ENCODE measurements at regions not wholly inside any gene's neighbourhood (a gene's known extent, or its start where the extent isn't known, plus 50 kb on each side); places are given as distances from the start of the nearest gene placed in this dataset.

DNA sequence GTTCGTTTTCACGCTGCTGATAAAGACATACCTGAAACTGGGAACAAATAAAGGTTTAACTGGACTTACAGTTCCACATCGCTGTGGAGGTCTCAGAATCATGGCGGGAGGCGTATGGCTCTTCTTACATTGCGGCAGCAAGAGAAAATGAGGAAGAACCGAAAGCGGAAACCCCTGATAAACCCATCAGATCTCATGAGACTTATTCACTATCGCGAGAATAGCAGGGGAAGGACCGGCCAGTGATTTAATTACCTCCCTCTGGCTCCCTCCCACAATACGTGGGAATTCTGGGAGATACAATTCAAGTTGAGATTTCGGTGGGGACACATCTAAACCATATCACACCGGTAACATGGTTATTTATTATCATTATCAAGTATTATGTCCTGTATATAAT lies 2204.5 kb downstream of the ARAP2 start:
- no peak overlapping the region for H2BK5ac ChIP-seq (ENCODE audit: low read depth, low read length)
- H4K20me1 ChIP-seq (replicated peaks in 1 of 2; ENCODE audit: control insufficient read depth in 1 of 2, insufficient read depth in 2 of 2, low read length in 2 of 2), result no peaks in the 10 kb centered on the region
- DNase-seq (ENCODE audit: low read depth in 1 of 2, low spot score in 2 of 2), result no peak
- no peak overlapping the region for H2BK12ac ChIP-seq (ENCODE audit: low read depth, low read length)
- ChIA-PET CTCF (ENCODE audit: partially characterized antibody) (no interaction called here), POLR2A (ENCODE audit: partially characterized antibody) (no interaction called here)
- H3K18ac ChIP-seq (ENCODE audit: extremely low read depth, low read length), result no peak overlapping the region
- FAIRE-seq, result no peak
- H3K79me2 ChIP-seq (ENCODE audit: control insufficient read depth in 1 of 2, insufficient read depth in 2 of 2, low read length in 2 of 2), result no peaks in the 10 kb centered on the region
- H4K91ac ChIP-seq (replicated peaks; ENCODE audit: insufficient read length, low read length), result no peak overlapping the region
- no peak overlapping the region for H3K14ac ChIP-seq (ENCODE audit: insufficient read length)
- H3K4me2 ChIP-seq (ENCODE audit: insufficient read depth in 1 of 2, low read depth in 2 of 2, low read length in 2 of 2), result no peak overlapping the region
- no peak overlapping the region; the same call in 1 of the 2 replicates for H2AFZ ChIP-seq (ENCODE audit: low read length)
- H3K27me3 ChIP-seq (replicated peaks in 1 of 4; ENCODE audit: control insufficient read depth in 3 of 4, extremely low read depth in 1 of 4, insufficient read depth in 3 of 4, low read length in 3 of 4), result no peaks in the 10 kb centered on the region
- H2BK20ac ChIP-seq (ENCODE audit: low read length), result no peak overlapping the region
- no peak overlapping the region for H4K8ac ChIP-seq (ENCODE audit: extremely low read depth, insufficient read depth, low read length)
- no peaks in the 10 kb centered on the region for H3K23me2 ChIP-seq (ENCODE audit: low read depth, low read length)
- WGBS, 2 experiments (ENCODE audit: extremely low coverage in 1 of 2, insufficient coverage in 1 of 2, insufficient read length in 1 of 2, insufficient replicate concordance in 2 of 2, low coverage in 1 of 2, low lambda C conversion rate in 2 of 2, missing lambda C conversion rate in 1 of 2), result 97% methylated on average over 14 of the region's 14 CpGs; no CpG with 5 or more reads in 1 of the 2 experiments
- no peak overlapping the region for H3K4ac ChIP-seq (replicated peaks; ENCODE audit: insufficient read length, low read depth, low read length)
- no peak overlapping the region for H2BK120ac ChIP-seq (replicated peaks; ENCODE audit: low read depth, low read length)
- H3K23ac ChIP-seq (ENCODE audit: insufficient read length), result no peak overlapping the region
- no peaks in the 10 kb centered on the region for H3K79me1 ChIP-seq (ENCODE audit: low read depth, low read length)
- no peak overlapping the region for H2BK15ac ChIP-seq (ENCODE audit: low read length)
- no peaks in the 10 kb centered on the region for H3K36me3 ChIP-seq (ENCODE audit: control insufficient read depth in 2 of 4, insufficient read depth in 4 of 4, low read length in 3 of 4)
- no peak overlapping the region for H4K5ac ChIP-seq (ENCODE audit: insufficient read length, low read depth, low read length)
- H2AK5ac ChIP-seq (ENCODE audit: low read depth, low read length), result no peak overlapping the region
- H3K4me1 ChIP-seq (replicated peaks in 1 of 4; ENCODE audit: control insufficient read depth in 3 of 4, insufficient read depth in 4 of 4, low read length in 3 of 4), result no peaks in the 10 kb centered on the region
- H3K9me3 ChIP-seq (ENCODE audit: insufficient read depth in 2 of 2, low read depth in 1 of 2, low read length in 1 of 2), result no peaks in the 10 kb centered on the region
- no peak overlapping the region for H3K56ac ChIP-seq (replicated peaks; ENCODE audit: insufficient read length, low read depth, low read length)
- H3K27ac ChIP-seq (ENCODE audit: low read depth, low read length), result no peak overlapping the region
- no peak overlapping the region for H3K9ac ChIP-seq (replicated peaks in 1 of 4; ENCODE audit: extremely low read depth in 1 of 4, low read depth in 3 of 4, low read length in 3 of 4)
- no peak overlapping the region for H3K4me3 ChIP-seq (ENCODE audit: extremely low read depth in 1 of 4, insufficient read depth in 2 of 4, low read depth in 3 of 4, low read length in 4 of 4)
- TF ChIP-seq, protein P1, sequence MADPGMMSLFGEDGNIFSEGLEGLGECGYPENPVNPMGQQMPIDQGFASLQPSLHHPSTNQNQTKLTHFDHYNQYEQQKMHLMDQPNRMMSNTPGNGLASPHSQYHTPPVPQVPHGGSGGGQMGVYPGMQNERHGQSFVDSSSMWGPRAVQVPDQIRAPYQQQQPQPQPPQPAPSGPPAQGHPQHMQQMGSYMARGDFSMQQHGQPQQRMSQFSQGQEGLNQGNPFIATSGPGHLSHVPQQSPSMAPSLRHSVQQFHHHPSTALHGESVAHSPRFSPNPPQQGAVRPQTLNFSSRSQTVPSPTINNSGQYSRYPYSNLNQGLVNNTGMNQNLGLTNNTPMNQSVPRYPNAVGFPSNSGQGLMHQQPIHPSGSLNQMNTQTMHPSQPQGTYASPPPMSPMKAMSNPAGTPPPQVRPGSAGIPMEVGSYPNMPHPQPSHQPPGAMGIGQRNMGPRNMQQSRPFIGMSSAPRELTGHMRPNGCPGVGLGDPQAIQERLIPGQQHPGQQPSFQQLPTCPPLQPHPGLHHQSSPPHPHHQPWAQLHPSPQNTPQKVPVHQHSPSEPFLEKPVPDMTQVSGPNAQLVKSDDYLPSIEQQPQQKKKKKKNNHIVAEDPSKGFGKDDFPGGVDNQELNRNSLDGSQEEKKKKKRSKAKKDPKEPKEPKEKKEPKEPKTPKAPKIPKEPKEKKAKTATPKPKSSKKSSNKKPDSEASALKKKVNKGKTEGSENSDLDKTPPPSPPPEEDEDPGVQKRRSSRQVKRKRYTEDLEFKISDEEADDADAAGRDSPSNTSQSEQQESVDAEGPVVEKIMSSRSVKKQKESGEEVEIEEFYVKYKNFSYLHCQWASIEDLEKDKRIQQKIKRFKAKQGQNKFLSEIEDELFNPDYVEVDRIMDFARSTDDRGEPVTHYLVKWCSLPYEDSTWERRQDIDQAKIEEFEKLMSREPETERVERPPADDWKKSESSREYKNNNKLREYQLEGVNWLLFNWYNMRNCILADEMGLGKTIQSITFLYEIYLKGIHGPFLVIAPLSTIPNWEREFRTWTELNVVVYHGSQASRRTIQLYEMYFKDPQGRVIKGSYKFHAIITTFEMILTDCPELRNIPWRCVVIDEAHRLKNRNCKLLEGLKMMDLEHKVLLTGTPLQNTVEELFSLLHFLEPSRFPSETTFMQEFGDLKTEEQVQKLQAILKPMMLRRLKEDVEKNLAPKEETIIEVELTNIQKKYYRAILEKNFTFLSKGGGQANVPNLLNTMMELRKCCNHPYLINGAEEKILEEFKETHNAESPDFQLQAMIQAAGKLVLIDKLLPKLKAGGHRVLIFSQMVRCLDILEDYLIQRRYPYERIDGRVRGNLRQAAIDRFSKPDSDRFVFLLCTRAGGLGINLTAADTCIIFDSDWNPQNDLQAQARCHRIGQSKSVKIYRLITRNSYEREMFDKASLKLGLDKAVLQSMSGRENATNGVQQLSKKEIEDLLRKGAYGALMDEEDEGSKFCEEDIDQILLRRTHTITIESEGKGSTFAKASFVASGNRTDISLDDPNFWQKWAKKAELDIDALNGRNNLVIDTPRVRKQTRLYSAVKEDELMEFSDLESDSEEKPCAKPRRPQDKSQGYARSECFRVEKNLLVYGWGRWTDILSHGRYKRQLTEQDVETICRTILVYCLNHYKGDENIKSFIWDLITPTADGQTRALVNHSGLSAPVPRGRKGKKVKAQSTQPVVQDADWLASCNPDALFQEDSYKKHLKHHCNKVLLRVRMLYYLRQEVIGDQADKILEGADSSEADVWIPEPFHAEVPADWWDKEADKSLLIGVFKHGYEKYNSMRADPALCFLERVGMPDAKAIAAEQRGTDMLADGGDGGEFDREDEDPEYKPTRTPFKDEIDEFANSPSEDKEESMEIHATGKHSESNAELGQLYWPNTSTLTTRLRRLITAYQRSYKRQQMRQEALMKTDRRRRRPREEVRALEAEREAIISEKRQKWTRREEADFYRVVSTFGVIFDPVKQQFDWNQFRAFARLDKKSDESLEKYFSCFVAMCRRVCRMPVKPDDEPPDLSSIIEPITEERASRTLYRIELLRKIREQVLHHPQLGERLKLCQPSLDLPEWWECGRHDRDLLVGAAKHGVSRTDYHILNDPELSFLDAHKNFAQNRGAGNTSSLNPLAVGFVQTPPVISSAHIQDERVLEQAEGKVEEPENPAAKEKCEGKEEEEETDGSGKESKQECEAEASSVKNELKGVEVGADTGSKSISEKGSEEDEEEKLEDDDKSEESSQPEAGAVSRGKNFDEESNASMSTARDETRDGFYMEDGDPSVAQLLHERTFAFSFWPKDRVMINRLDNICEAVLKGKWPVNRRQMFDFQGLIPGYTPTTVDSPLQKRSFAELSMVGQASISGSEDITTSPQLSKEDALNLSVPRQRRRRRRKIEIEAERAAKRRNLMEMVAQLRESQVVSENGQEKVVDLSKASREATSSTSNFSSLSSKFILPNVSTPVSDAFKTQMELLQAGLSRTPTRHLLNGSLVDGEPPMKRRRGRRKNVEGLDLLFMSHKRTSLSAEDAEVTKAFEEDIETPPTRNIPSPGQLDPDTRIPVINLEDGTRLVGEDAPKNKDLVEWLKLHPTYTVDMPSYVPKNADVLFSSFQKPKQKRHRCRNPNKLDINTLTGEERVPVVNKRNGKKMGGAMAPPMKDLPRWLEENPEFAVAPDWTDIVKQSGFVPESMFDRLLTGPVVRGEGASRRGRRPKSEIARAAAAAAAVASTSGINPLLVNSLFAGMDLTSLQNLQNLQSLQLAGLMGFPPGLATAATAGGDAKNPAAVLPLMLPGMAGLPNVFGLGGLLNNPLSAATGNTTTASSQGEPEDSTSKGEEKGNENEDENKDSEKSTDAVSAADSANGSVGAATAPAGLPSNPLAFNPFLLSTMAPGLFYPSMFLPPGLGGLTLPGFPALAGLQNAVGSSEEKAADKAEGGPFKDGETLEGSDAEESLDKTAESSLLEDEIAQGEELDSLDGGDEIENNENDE (IDR thresholded peaks at IDR 0.05; ENCODE audit: insufficient replicate concordance, low read length), result no peak
